ENCODE measurements at regions not wholly inside any gene's neighbourhood (a gene's known extent, or its start where the extent isn't known, plus 50 kb on each side); places are given as distances from the start of the nearest gene placed in this dataset.

GRCh38 chr3:30551266-30551665, 55.1 kb upstream of the TGFBR2 start:
- Histone ChIP-seq H3K9me3 (ENCODE audit: low read depth) (no peaks in the 10 kb centered on the region), H2AFZ (replicated peaks) (no peak overlapping the region), H3K4me1 (peaks cover 27% of the 10 kb centered on the region), H3K79me2 (ENCODE audit: low read depth) (no peaks in the 10 kb centered on the region), H3K36me3 (no peaks in the 10 kb centered on the region), H3K4me3 (no peak overlapping the region), H3F3A (ENCODE audit: low read depth) (peaks cover 36% of the 10 kb centered on the region), H3K27me3 (peaks cover 5% of the 10 kb centered on the region), H3K9ac (no peak overlapping the region), H3K4me2 (no peak overlapping the region), H4K20me1 (ENCODE audit: low read depth) (peaks cover 4% of the 10 kb centered on the region), H3K27ac (no peak overlapping the region)
- no peak for TF ChIP-seq CTCF (IDR thresholded peaks at IDR 0.05)
- no peak for TF ChIP-seq EZH2 (IDR thresholded peaks at IDR 0.05)
- TF ChIP-seq EZH2phosphoT487 (IDR thresholded peaks at IDR 0.05), result no peak
- no peak overlapping the region for H3K27ac Mint-ChIP-seq
- peaks cover 12% of the 10 kb centered on the region for H3K9me3 Mint-ChIP-seq
- H3K36me3 Mint-ChIP-seq, result peaks cover 5% of the 10 kb centered on the region
- H3K27me3 Mint-ChIP-seq (ENCODE audit: insufficient read depth, low read depth), result no peaks in the 10 kb centered on the region
- H3K4me3 Mint-ChIP-seq, result no peak overlapping the region
- peaks cover 25% of the 10 kb centered on the region for H3K4me1 Mint-ChIP-seq
- DNase-seq (ENCODE audit: low spot score), result no peak

GRCh38 chr3:30551927-30552326, 54.5 kb upstream of the TGFBR2 start:
- TF ChIP-seq CTCF (IDR thresholded peaks at IDR 0.05), result no peak
- no peak for TF ChIP-seq EZH2 (IDR thresholded peaks at IDR 0.05)
- no peak for TF ChIP-seq EZH2phosphoT487 (IDR thresholded peaks at IDR 0.05)
- Mint-ChIP-seq H3K4me3 (no peak overlapping the region), H3K36me3 (peaks cover 5% of the 10 kb centered on the region), H3K4me1 (peaks cover 25% of the 10 kb centered on the region), H3K27me3 (ENCODE audit: insufficient read depth, low read depth) (no peaks in the 10 kb centered on the region), H3K27ac (no peak overlapping the region), H3K9me3 (peaks cover 12% of the 10 kb centered on the region)
- H3F3A ChIP-seq (ENCODE audit: low read depth), result peaks cover 36% of the 10 kb centered on the region
- no peak overlapping the region for H3K9ac ChIP-seq
- H3K79me2 ChIP-seq (ENCODE audit: low read depth), result no peaks in the 10 kb centered on the region
- no peak overlapping the region for H2AFZ ChIP-seq (replicated peaks)
- H4K20me1 ChIP-seq (ENCODE audit: low read depth), result peaks cover 4% of the 10 kb centered on the region
- H3K27ac ChIP-seq, result no peak overlapping the region
- no peak overlapping the region for H3K4me3 ChIP-seq
- no peak for DNase-seq (ENCODE audit: low spot score)
- H3K4me1 ChIP-seq, result peaks cover 27% of the 10 kb centered on the region
- no peak overlapping the region for H3K4me2 ChIP-seq
- H3K36me3 ChIP-seq, result no peaks in the 10 kb centered on the region
- H3K27me3 ChIP-seq, result peaks cover 5% of the 10 kb centered on the region
- no peaks in the 10 kb centered on the region for H3K9me3 ChIP-seq (ENCODE audit: low read depth)

GRCh38 chr3:30553641-30554316, 52.6 kb upstream of the TGFBR2 start:
- H3K36me3 ChIP-seq, result no peaks in the 10 kb centered on the region
- no peak overlapping the region for H3K9ac ChIP-seq
- H3K79me2 ChIP-seq (ENCODE audit: low read depth), result no peaks in the 10 kb centered on the region
- H3F3A ChIP-seq (ENCODE audit: low read depth), result peaks cover 24% of the 10 kb centered on the region
- peaks cover 32% of the 10 kb centered on the region for H3K4me1 ChIP-seq
- Mint-ChIP-seq H3K27me3 (ENCODE audit: insufficient read depth, low read depth) (no peaks in the 10 kb centered on the region), H3K4me3 (no peak overlapping the region), H3K9me3 (no peaks in the 10 kb centered on the region), H3K36me3 (no peaks in the 10 kb centered on the region), H3K4me1 (peaks cover 25% of the 10 kb centered on the region), H3K27ac (no peak overlapping the region)
- no peak overlapping the region for H3K27ac ChIP-seq
- no peak for DNase-seq (ENCODE audit: low spot score)
- H3K4me3 ChIP-seq, result no peak overlapping the region
- H2AFZ ChIP-seq (replicated peaks), result no peak overlapping the region
- H4K20me1 ChIP-seq (ENCODE audit: low read depth), result peaks cover 4% of the 10 kb centered on the region
- peaks cover 5% of the 10 kb centered on the region for H3K27me3 ChIP-seq
- H3K9me3 ChIP-seq (ENCODE audit: low read depth), result no peaks in the 10 kb centered on the region
- no peak overlapping the region for H3K4me2 ChIP-seq
- no peak for TF ChIP-seq EZH2phosphoT487 (IDR thresholded peaks at IDR 0.05)
- TF ChIP-seq CTCF (IDR thresholded peaks at IDR 0.05), result no peak
- no peak for TF ChIP-seq EZH2 (IDR thresholded peaks at IDR 0.05)

Measured in neural progenitor cell (in vitro differentiated cells).